AG04450 (cell line): ENCODE measurements at regions not wholly inside any gene's neighbourhood (a gene's known extent, or its start where the extent isn't known, plus 50 kb on each side); places are given as distances from the start of the nearest gene placed in this dataset.

Source experiments
- CTCF ChIA-PET: fragments of 300-600, 350-600 bp; formaldehyde crosslinking; extraction: SDS; loops from one replicate; lab custom pipeline; 2022; ENCODE audit warnings: antibody characterized with exemption, inconsistent platforms; lab: Charles Lee
- POLR2A ChIA-PET: fragments of 350-600 bp; formaldehyde crosslinking; extraction: SDS; loops from one replicate; lab custom pipeline; 2021; ENCODE audit warnings: antibody characterized with exemption, inconsistent platforms; lab: Yijun Ruan, JAX
- DNase-seq: peaks from one replicate; pipeline ENCODE4 v3.0.0-alpha.2; 2011; ENCODE audit warnings: low read depth, low spot score
- H3K27ac ChIP-seq: one replicate; pipeline ENCODE4 v1.5.1; 2012; ENCODE audit warnings: low read depth, low read length, control low read depth
- H3K27me3 ChIP-seq: one replicate; pipeline ENCODE4 v1.6.0; 2012; ENCODE audit warnings: low read length; ENCODE audit not compliant: control insufficient read depth, insufficient read depth
- H3K4me3 ChIP-seq: 2 replicates; pipeline ENCODE4 v1.5.1; 2011; ENCODE audit warnings: mild to moderate bottlenecking, low read depth, low read length, control low read depth
- H3K9me3 ChIP-seq: 2 replicates; pipeline ENCODE4 v1.5.1; 2012; ENCODE audit warnings: low read length; ENCODE audit not compliant: control insufficient read depth, insufficient read depth
- CTCF ChIP-seq: IDR thresholded peaks from 2 replicates; pipeline ENCODE4 v1.5.1; 2011; ENCODE audit warnings: low read depth, low read length, control low read depth, inconsistent platforms

GRCh38 chr6:95448208-95448607 is 129.1 kb upstream of the MANEA start:
- Histone ChIP-seq H3K27ac (no peak overlapping the region), H3K9me3 (no peaks in the 10 kb centered on the region), H3K4me3 (no peak overlapping the region), H3K27me3 (no peaks in the 10 kb centered on the region)
- no peak for TF ChIP-seq CTCF
- ChIA-PET CTCF (no interaction called here), POLR2A (no interaction called here)
- no peak for DNase-seq

GRCh38 chr6:95469511-95469910 is 107.8 kb upstream of the MANEA start:
- Histone ChIP-seq H3K4me3 (no peak overlapping the region), H3K9me3 (peaks cover 10% of the 10 kb centered on the region), H3K27me3 (no peaks in the 10 kb centered on the region), H3K27ac (no peak overlapping the region)
- ChIA-PET CTCF (no interaction called here), POLR2A (no interaction called here)
- no peak for DNase-seq
- no peak for TF ChIP-seq CTCF

GRCh38 chr6:95478941-95479340 is 98.4 kb upstream of the MANEA start:
- TF ChIP-seq CTCF = no peak
- H3K4me3 ChIP-seq = no peak overlapping the region
- ChIA-PET POLR2A (no interaction called here), CTCF (no interaction called here)
- DNase-seq = no peak
- H3K27ac ChIP-seq = no peak overlapping the region
- peaks cover 2% of the 10 kb centered on the region; the same call in 1 of the 2 replicates for H3K9me3 ChIP-seq
- no peaks in the 10 kb centered on the region for H3K27me3 ChIP-seq

- no peak overlapping the region for H3K27ac ChIP-seq
- H3K4me3 ChIP-seq = no peak overlapping the region
- no peak for DNase-seq
- CTCF ChIA-PET = no interaction called here
- H3K27me3 ChIP-seq = no peaks in the 10 kb centered on the region
- peaks cover 4% of the 10 kb centered on the region for H3K9me3 ChIP-seq
- POLR2A ChIA-PET = no interaction called here
- no peak for TF ChIP-seq CTCF
These were observed 89.5 kb upstream of the MANEA start for GRCh38 chr6:95487817-95488216.

GRCh38 chr6:95489185-95489863 is 88.0 kb upstream of the MANEA start:
- ChIA-PET POLR2A (no interaction called here), CTCF (no interaction called here)
- no peak for TF ChIP-seq CTCF
- no peak for DNase-seq
- Histone ChIP-seq H3K27me3 (no peaks in the 10 kb centered on the region), H3K4me3 (no peak overlapping the region), H3K9me3 (peaks cover 4% of the 10 kb centered on the region; the same call in 1 of the 2 replicates), H3K27ac (no peak overlapping the region)
